PC-3 (cell line): ENCODE measurements at regions not wholly inside any gene's neighbourhood (a gene's known extent, or its start where the extent isn't known, plus 50 kb on each side); places are given as distances from the start of the nearest gene placed in this dataset.
A peak's percentile ranks its signal among the peaks of the same experiment; 100 is the strongest.

Experiments used
- ATAC-seq: fragments of 200-7000 bp; cut with Tn5 transposase; 2 replicates; pipeline ENCODE4 v1.9.1; 2020; ENCODE audit warnings: mild to moderate bottlenecking, moderate library complexity
- BruUV-seq: library from RNA; stranded (reverse); fragments of 400-500 nt; replicated peaks from 2 replicates; lab custom pipeline; 2021; lab: Mats Ljungman, UMichigan
- CTCF ChIA-PET: fragments of 300-600 bp; sonication (Branson Sonifier 250); formaldehyde crosslinking; loops from one replicate; lab custom pipeline; 2022; ENCODE audit warnings: antibody characterized with exemption; lab: Charles Lee
- POLR2A ChIA-PET: fragments of 300-600 bp; sonication (Branson Sonifier 250); formaldehyde crosslinking; loops from one replicate; lab custom pipeline; 2022; ENCODE audit warnings: antibody characterized with exemption; ENCODE audit not compliant: unreplicated experiment; lab: Charles Lee
- DNase-seq: peaks from one replicate; pipeline ENCODE4 v3.0.0-alpha.2; 2015
- H2AFZ ChIP-seq: fragments of 300-600 bp; sonication (generic); 2 replicates; pipeline ENCODE4 v1.6.0; 2016; ENCODE audit warnings: antibody characterized with exemption, low read length
- H3F3A ChIP-seq: fragments of 300-600 bp; sonication (generic); one replicate; pipeline ENCODE4 v1.6.0; 2017; ENCODE audit warnings: antibody characterized with exemption, low read length, control low read depth, mild to moderate bottlenecking; ENCODE audit not compliant: unreplicated experiment
- H3K27ac ChIP-seq: fragments of 300-600 bp; sonication (generic); 2 replicates; pipeline ENCODE4 v1.5.1; 2016; ENCODE audit warnings: mild to moderate bottlenecking, low read length
- H3K27me3 ChIP-seq: fragments of 300-600 bp; sonication (generic); 2 replicates; pipeline ENCODE4 v1.6.1; 2016; ENCODE audit warnings: low read length, mixed read lengths
- H3K36me3 ChIP-seq: fragments of 300-600 bp; sonication (generic); 2 replicates; pipeline ENCODE4 v1.6.1; 2016; ENCODE audit warnings: low read depth, mixed run types, low read length, mixed read lengths
- H3K4me1 ChIP-seq: fragments of 300-600 bp; sonication (generic); 2 replicates; pipeline ENCODE4 v1.5.1; 2016; ENCODE audit warnings: low read length; ENCODE audit not compliant: insufficient read depth
- H3K4me2 ChIP-seq: fragments of 300-600 bp; sonication (generic); 2 replicates; pipeline ENCODE4 v1.6.0; 2016; ENCODE audit warnings: low read length
- H3K4me3 ChIP-seq: fragments of 300-600 bp; sonication (generic); 2 replicates; pipeline ENCODE4 v1.5.1; 2016; ENCODE audit warnings: mild to moderate bottlenecking, low read length, mixed read lengths
- H3K79me2 ChIP-seq: fragments of 300-600 bp; sonication (generic); 2 replicates; pipeline ENCODE4 v1.6.1; 2017; ENCODE audit warnings: low read length, mixed read lengths
- H3K9ac ChIP-seq: fragments of 300-600 bp; sonication (generic); 2 replicates; pipeline ENCODE4 v1.6.0; 2016; ENCODE audit warnings: mild to moderate bottlenecking, low read length
- H3K9me2 ChIP-seq: fragments of 300-600 bp; sonication (generic); replicated peaks from 2 replicates; pipeline ENCODE4 v1.6.1; 2016; ENCODE audit warnings: mixed run types, low read length, mixed read lengths
- H3K9me3 ChIP-seq: fragments of 300-600 bp; sonication (generic); 2 replicates; pipeline ENCODE4 v1.6.1; 2016; ENCODE audit warnings: low read length, mixed read lengths
- H4K20me1 ChIP-seq: fragments of 300-600 bp; sonication (generic); 2 replicates; pipeline ENCODE4 v1.6.1; 2016; ENCODE audit warnings: low read length, mixed read lengths
- CTCF ChIP-seq: fragments of 300-600 bp; sonication (generic); conservative IDR thresholded peaks from 2 replicates; pipeline ENCODE4 v1.5.1; 2017; ENCODE audit warnings: antibody characterized with exemption, low read depth, mild to moderate bottlenecking, low read length
- EZH2 ChIP-seq: fragments of 300-600 bp; sonication (generic); IDR thresholded peaks from one replicate; pipeline ENCODE4 v1.6.1; 2017; ENCODE audit warnings: antibody characterized with exemption, mild to moderate bottlenecking, low read length; ENCODE audit not compliant: unreplicated experiment
- EZH2phosphoT487 ChIP-seq: fragments of 300-600 bp; sonication (generic); IDR thresholded peaks from 2 replicates; pipeline ENCODE4 v1.6.1; 2018; ENCODE audit warnings: mild to moderate bottlenecking, antibody characterized with exemption, low read length, borderline replicate concordance
- intact Hi-C: fragments of 100-400 bp; cut with micrococcal nuclease; formaldehyde crosslinking; loops from 2 replicates; pipeline ENCODE4 v1.9.0; 2023

GRCh38 chr5:9699681-9700080 is 69.5 kb upstream of the TAS2R1 start:
- no peaks in the 10 kb centered on the region for H3K36me3 ChIP-seq
- no peak for ATAC-seq
- H3K9me2 ChIP-seq = 0 out of 2 replicates have a peak, but pooled peaks cover 2% of the 10 kb centered on the region
- no peak overlapping the region for H3K27ac ChIP-seq
- no peaks in the 10 kb centered on the region for H3K79me2 ChIP-seq
- no peak for DNase-seq
- POLR2A ChIA-PET = interaction anchor here (0.7 kb wide), 1 partner anchor 517 kb away, joined by 8 read pairs; no protein-coding TSS in a partner anchor
- no peaks in the 10 kb centered on the region for H3K9me3 ChIP-seq
- H3K27me3 ChIP-seq = no peaks in the 10 kb centered on the region
- no peak for TF ChIP-seq CTCF
- H3F3A ChIP-seq = no peaks in the 10 kb centered on the region
- H3K4me1 ChIP-seq = no peaks in the 10 kb centered on the region
- H4K20me1 ChIP-seq = no peaks in the 10 kb centered on the region
- CTCF ChIA-PET = no interaction called here
- no TSS peak for BruUV-seq
- no peak overlapping the region for H3K9ac ChIP-seq
- no peak overlapping the region for H3K4me3 ChIP-seq
- no peak overlapping the region for H2AFZ ChIP-seq
- intact Hi-C loops = no loop called here
- no peak overlapping the region for H3K4me2 ChIP-seq

DNA sequence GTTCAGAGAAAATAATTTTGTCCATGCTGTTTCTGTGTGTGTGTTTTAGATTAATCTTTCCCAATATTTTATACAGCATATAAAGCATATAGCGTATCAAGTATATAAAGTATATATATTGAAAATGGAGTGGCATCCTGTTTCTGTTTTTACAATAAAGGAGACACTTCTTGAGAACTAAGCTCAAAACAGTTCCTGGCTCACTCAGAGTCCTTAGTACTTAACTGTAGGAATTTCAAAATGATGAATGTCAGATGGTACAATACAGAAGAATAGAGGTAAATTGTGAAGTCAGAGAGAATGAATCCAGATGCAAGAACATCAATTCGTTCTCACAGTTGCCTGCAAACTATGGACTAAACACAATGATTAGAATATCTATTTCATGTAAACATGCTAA is 68.7 kb upstream of the TAS2R1 start:
- no TSS peak for BruUV-seq
- TF ChIP-seq CTCF (no peak), EZH2phosphoT487 (no peak)
- CTCF ChIA-PET = no interaction called here

DNA sequence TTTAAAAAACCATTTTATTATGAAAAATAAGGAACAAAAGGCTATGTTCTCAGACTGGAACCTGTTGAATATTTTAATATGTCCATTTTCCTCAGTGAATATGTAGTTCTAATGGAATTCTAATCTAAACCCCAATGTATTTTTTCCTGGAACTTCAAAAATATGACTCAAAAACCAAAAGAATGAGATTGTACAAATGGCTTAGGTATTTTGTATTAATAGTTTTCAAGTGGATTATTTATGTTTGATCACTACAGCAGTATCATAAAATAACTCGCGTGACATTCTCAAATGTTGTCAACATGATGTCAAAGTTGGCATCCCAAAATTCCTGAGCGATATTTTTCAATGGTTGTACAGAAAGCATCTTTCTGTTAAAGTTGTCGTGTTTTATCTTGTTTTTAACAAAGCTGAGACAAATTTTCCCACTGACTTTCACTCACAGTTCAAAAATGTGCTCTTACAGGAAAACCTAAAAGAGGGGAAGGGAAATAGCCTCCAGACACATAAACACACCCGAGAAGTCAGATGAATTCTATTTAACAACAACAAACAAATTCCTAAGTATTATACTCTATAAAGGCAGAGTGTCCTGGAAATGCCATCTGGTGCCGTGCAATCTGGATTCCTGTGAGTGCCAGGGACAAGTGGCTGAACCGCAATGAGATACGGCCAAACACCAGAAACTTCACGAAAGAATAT is 68.1 kb upstream of the TAS2R1 start:
- ATAC-seq (no peak), DNase-seq (no peak)
- Histone ChIP-seq H2AFZ (0 out of 2 replicates have a peak overlapping the region, but pooled peaks have one; percentile 10), H3K27me3 (no peaks in the 10 kb centered on the region), H3K4me3 (no peak overlapping the region), H3K9me3 (no peaks in the 10 kb centered on the region), H3K4me2 (no peak overlapping the region), H3K36me3 (no peaks in the 10 kb centered on the region), H3K79me2 (no peaks in the 10 kb centered on the region), H3K9ac (no peak overlapping the region), H4K20me1 (no peaks in the 10 kb centered on the region), H3F3A (no peaks in the 10 kb centered on the region), H3K27ac (no peak overlapping the region), H3K4me1 (no peaks in the 10 kb centered on the region), H3K9me2 (0 out of 2 replicates have a peak, but pooled peaks cover 2% of the 10 kb centered on the region)
- intact Hi-C loops = no loop called here
- ChIA-PET CTCF (no interaction called here), POLR2A (no interaction called here)
- TF ChIP-seq EZH2phosphoT487 = no peak
- TF ChIP-seq EZH2 = no peak
- TF ChIP-seq CTCF = no peak
- BruUV-seq = no TSS peak

More for the DNA sequence above, 68.7 kb upstream of the TAS2R1 start:
- Histone ChIP-seq H3K4me2 (no peak overlapping the region), H3K9ac (no peak overlapping the region), H3K9me2 (0 out of 2 replicates have a peak, but pooled peaks cover 2% of the 10 kb centered on the region), H3K27me3 (no peaks in the 10 kb centered on the region), H3K4me1 (no peaks in the 10 kb centered on the region), H3K36me3 (no peaks in the 10 kb centered on the region), H4K20me1 (no peaks in the 10 kb centered on the region), H3K9me3 (no peaks in the 10 kb centered on the region), H3K27ac (no peak overlapping the region), H3K79me2 (no peaks in the 10 kb centered on the region), H3F3A (no peaks in the 10 kb centered on the region), H3K4me3 (no peak overlapping the region), H2AFZ (0 out of 2 replicates have a peak overlapping the region, but pooled peaks have one; percentile 10)
- POLR2A ChIA-PET = no interaction called here
- DNase-seq (no peak), ATAC-seq (no peak)
- intact Hi-C loops = no loop called here
